ENCODE measurements at regions not wholly inside any gene's neighbourhood (a gene's known extent, or its start where the extent isn't known, plus 50 kb on each side); places are given as distances from the start of the nearest gene placed in this dataset.

DNA sequence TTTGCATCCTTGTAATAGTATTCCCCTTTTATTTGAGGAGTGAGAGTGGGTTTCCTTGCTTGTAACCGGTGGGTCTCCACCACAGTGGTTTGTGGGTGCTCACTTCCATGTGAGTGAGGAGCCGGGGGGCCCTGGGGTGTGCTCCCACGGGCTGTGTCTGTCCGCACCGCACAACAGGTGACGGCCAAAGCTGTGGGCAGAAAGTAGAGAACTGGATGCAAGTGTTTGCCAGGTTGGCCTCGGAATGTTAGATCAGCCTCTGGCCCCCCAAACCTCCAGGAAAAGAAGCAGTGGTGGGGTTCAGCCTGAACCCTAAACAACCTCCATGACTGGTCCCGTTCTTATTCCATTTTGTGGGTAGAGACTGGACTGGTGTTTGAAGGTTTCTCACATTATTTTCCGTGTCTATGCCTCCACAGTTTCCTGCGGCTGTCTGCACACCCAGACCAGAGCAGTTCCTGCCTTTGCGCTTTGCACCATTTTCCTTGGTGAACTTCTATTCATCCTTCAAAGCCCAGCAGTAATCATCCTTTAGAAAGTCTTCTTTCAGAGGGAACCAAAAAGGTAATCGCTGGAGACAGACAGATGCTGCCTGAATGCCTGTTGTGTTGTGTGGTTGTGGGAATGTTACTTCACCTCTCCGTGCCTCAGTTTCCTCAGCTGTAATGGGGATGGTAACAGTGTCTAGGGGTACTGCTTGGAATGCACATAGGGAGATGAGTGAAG lies 77.2 kb downstream of the MYEOV start:
- Histone ChIP-seq H3K9ac (ENCODE audit: low read depth, low read length) (no peak overlapping the region), H3K27me3 (ENCODE audit: control insufficient read depth, insufficient read depth, low read length) (no peaks in the 10 kb centered on the region), H3K18ac (ENCODE audit: low read depth, low read length) (no peak overlapping the region), H4K20me1 (ENCODE audit: insufficient read depth, low read length) (no peaks in the 10 kb centered on the region), H3K56ac (ENCODE audit: extremely low read depth, insufficient read depth, low read length) (no peak overlapping the region), H3K4me3 (ENCODE audit: insufficient read depth, low read depth, low read length) (no peak overlapping the region), H4K5ac (ENCODE audit: low read depth, low read length) (no peak overlapping the region), H3K4ac (ENCODE audit: low read depth, low read length) (no peak overlapping the region), H2BK5ac (ENCODE audit: low read depth, low read length, poor library complexity, severe bottlenecking) (no peak overlapping the region), H2BK20ac (ENCODE audit: low read depth, low read length) (no peak overlapping the region), H3K9me3 (ENCODE audit: control insufficient read depth, insufficient read depth, low read length) (peaks cover 10% of the 10 kb centered on the region), H3K23ac (ENCODE audit: low read depth, low read length) (no peak overlapping the region), H4K91ac (ENCODE audit: insufficient read depth, low read depth, low read length) (no peak overlapping the region), H3K4me2 (ENCODE audit: low read depth, low read length) (no peak overlapping the region), H3K9me1 (ENCODE audit: insufficient read depth, low read length) (peaks cover 9% of the 10 kb centered on the region; the same call in 1 of the 2 replicates), H3K27ac (ENCODE audit: insufficient read depth, low read length) (no peak overlapping the region), H2BK15ac (ENCODE audit: low read depth, low read length) (no peak overlapping the region), H2AK5ac (ENCODE audit: low read depth, low read length) (no peak overlapping the region), H3K14ac (replicated peaks; ENCODE audit: low read depth, low read length) (no peak overlapping the region), H3K4me1 (ENCODE audit: control insufficient read depth, insufficient read depth, low read length) (peaks cover 5% of the 10 kb centered on the region), H4K8ac (ENCODE audit: low read depth in 2 of 2, low read length in 2 of 2) (no peak overlapping the region), H2AK9ac (replicated peaks; ENCODE audit: low read depth, low read length, poor library complexity) (no peak overlapping the region), H3K79me1 (ENCODE audit: low read depth in 1 of 2, low read length in 2 of 2) (no peaks in the 10 kb centered on the region), H2AFZ (replicated peaks; ENCODE audit: low read length, poor library complexity) (no peak overlapping the region), H3K36me3 (ENCODE audit: control insufficient read depth, insufficient read depth, low read length) (no peaks in the 10 kb centered on the region), H2BK120ac (ENCODE audit: low read depth, low read length) (no peak overlapping the region; the same call in 1 of the 2 replicates)
- ATAC-seq (ENCODE audit: low read depth): no peak
- no peak for DNase-seq
- ChIA-PET CTCF (no interaction called here), POLR2A (ENCODE audit: unreplicated experiment) (no interaction called here)
- intact Hi-C loops (cut with micrococcal nuclease) (no loop called here), in situ Hi-C loops (cut with MboI; ENCODE audit: low sequenced_read_pairs) (no loop called here), dilution Hi-C loops (cut with HindIII; ENCODE audit: low sequenced_read_pairs, unreplicated experiment) (no loop called here)
- 92% methylated on average over 2 of the region's 13 CpGs; no CpG with 5 or more reads in 1 of the 2 experiments for WGBS, 2 experiments (ENCODE audit: extremely low coverage in 2 of 2, insufficient read length in 1 of 2)
- no TSS peak for BruUV-seq (replicated peaks)
- TF ChIP-seq NFE2L2 (IDR thresholded peaks at IDR 0.05; ENCODE audit: low read depth, low read length): no peak
- no peak for TF ChIP-seq CEBPB (IDR thresholded peaks at IDR 0.05; ENCODE audit: low read depth, low read length)
- no peak for TF ChIP-seq FOS (IDR thresholded peaks at IDR 0.05; ENCODE audit: low read depth, low read length)
- no peak for TF ChIP-seq BHLHE40 (IDR thresholded peaks at IDR 0.05; ENCODE audit: low read depth, low read length)
- TF ChIP-seq RAD21 (IDR thresholded peaks at IDR 0.05; ENCODE audit: low read length): no peak
- TF ChIP-seq, protein P1, sequence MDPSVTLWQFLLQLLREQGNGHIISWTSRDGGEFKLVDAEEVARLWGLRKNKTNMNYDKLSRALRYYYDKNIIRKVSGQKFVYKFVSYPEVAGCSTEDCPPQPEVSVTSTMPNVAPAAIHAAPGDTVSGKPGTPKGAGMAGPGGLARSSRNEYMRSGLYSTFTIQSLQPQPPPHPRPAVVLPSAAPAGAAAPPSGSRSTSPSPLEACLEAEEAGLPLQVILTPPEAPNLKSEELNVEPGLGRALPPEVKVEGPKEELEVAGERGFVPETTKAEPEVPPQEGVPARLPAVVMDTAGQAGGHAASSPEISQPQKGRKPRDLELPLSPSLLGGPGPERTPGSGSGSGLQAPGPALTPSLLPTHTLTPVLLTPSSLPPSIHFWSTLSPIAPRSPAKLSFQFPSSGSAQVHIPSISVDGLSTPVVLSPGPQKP (IDR thresholded peaks at IDR 0.05; ENCODE audit: borderline replicate concordance, low read depth, low read length): no peak
- TF ChIP-seq CHD1 (IDR thresholded peaks at IDR 0.05; ENCODE audit: low read depth, low read length): no peak
- no peak for TF ChIP-seq MAFK (IDR thresholded peaks at IDR 0.05; ENCODE audit: low read depth, low read length)
- TF ChIP-seq RFX5 (IDR thresholded peaks at IDR 0.05; ENCODE audit: low read depth, low read length): no peak
- no peak for TF ChIP-seq MAZ (IDR thresholded peaks at IDR 0.05; ENCODE audit: borderline replicate concordance, low read depth, low read length)
- no peak for TF ChIP-seq RCOR1 (IDR thresholded peaks at IDR 0.05; ENCODE audit: insufficient replicate concordance, low read length)
- TF ChIP-seq SMC3 (IDR thresholded peaks at IDR 0.05; ENCODE audit: low read depth, low read length): no peak
- TF ChIP-seq, protein P2, sequence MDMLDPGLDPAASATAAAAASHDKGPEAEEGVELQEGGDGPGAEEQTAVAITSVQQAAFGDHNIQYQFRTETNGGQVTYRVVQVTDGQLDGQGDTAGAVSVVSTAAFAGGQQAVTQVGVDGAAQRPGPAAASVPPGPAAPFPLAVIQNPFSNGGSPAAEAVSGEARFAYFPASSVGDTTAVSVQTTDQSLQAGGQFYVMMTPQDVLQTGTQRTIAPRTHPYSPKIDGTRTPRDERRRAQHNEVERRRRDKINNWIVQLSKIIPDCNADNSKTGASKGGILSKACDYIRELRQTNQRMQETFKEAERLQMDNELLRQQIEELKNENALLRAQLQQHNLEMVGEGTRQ (IDR thresholded peaks at IDR 0.05; ENCODE audit: low read depth, low read length): no peak
- no peak for TF ChIP-seq MXI1 (IDR thresholded peaks at IDR 0.05; ENCODE audit: borderline replicate concordance, low read depth, low read length)
- no peak for TF ChIP-seq POLR2A (IDR thresholded peaks at IDR 0.05; ENCODE audit: low read depth, low read length)
- TF ChIP-seq, protein P3, sequence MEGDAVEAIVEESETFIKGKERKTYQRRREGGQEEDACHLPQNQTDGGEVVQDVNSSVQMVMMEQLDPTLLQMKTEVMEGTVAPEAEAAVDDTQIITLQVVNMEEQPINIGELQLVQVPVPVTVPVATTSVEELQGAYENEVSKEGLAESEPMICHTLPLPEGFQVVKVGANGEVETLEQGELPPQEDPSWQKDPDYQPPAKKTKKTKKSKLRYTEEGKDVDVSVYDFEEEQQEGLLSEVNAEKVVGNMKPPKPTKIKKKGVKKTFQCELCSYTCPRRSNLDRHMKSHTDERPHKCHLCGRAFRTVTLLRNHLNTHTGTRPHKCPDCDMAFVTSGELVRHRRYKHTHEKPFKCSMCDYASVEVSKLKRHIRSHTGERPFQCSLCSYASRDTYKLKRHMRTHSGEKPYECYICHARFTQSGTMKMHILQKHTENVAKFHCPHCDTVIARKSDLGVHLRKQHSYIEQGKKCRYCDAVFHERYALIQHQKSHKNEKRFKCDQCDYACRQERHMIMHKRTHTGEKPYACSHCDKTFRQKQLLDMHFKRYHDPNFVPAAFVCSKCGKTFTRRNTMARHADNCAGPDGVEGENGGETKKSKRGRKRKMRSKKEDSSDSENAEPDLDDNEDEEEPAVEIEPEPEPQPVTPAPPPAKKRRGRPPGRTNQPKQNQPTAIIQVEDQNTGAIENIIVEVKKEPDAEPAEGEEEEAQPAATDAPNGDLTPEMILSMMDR (conservative IDR thresholded peaks at IDR 0.05; ENCODE audit: low read depth, low read length): no peak

Data from IMR-90 (cell line).